ENCODE measurements at regions not wholly inside any gene's neighbourhood (a gene's known extent, or its start where the extent isn't known, plus 50 kb on each side); places are given as distances from the start of the nearest gene placed in this dataset.

DNA sequence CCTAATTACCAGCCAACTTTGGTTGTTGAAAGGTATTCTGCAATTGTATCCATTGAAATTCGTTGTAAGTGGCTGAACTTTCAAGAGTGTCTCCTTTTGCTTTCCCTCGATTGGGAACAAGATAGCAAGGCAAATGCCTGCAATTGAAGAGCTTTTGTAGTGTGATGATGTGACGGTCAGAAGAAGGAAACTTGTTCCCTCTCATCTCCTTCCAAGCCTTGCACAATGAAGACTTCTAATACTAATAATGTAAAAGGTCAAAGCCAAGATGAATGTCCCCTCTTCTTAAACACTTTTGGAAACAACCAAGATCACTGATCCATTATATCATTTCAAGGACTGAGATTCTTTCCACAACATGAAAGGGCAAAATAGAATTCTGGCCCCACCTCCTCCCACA, 101.9 kb upstream of the LMCD1 start:
- TF ChIP-seq POLR2A (IDR thresholded peaks at IDR 0.05) (no peak), CTCF (IDR thresholded peaks at IDR 0.05) (no peak)
- H3K27ac ChIP-seq, result no peak overlapping the region
- H3K9me3 ChIP-seq, result no peaks in the 10 kb centered on the region
- 73 to 75% methylated on average over 2 to 3 of the region's 3 CpGs for WGBS, 2 donors
- intact Hi-C loops (cut with DNase I), result no loop called here
- H3K27me3 ChIP-seq, result no peaks in the 10 kb centered on the region
- no peaks in the 10 kb centered on the region for H3K4me1 ChIP-seq
- no peak overlapping the region for H3K4me3 ChIP-seq
- H3K36me3 ChIP-seq, result no peaks in the 10 kb centered on the region
- no peak for DNase-seq

DNA sequence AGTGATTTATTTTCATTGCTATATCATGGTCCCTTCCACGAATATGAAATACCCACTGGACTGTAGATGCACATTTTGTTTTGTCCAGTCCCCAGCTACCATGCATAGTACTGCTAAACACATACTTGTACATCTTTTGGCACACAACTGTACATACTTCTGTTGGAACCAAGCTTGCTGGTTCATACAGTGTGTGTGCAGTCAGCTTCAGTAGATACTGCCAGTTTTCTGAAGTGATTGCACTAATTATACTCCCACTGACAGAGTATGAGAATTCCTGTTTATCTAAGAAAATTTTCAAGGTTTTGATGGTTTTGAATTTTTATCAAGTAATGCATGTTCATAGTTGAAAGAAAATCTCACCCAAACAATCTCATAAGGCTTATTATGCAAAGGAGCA, 100.7 kb upstream of the LMCD1 start:
- no peak for DNase-seq
- Histone ChIP-seq H3K27me3 (no peaks in the 10 kb centered on the region), H3K4me1 (no peaks in the 10 kb centered on the region), H3K36me3 (no peaks in the 10 kb centered on the region), H3K9me3 (no peaks in the 10 kb centered on the region), H3K27ac (no peak overlapping the region), H3K4me3 (no peak overlapping the region)
- WGBS, 2 donors, result 36 to 52% methylated on average over 1 of the region's 1 CpG
- intact Hi-C loops (cut with DNase I), result no loop called here
- no peak for TF ChIP-seq CTCF (IDR thresholded peaks at IDR 0.05)
- no peak for TF ChIP-seq POLR2A (IDR thresholded peaks at IDR 0.05)

GRCh38 chr3:8403996-8404395, 97.6 kb upstream of the LMCD1 start:
- H3K27me3 ChIP-seq, result no peaks in the 10 kb centered on the region
- no peak overlapping the region for H3K27ac ChIP-seq
- H3K9me3 ChIP-seq, result peaks cover 0 to 9% (median 0%) of the 10 kb centered on the region in 3 donors
- intact Hi-C loops (cut with DNase I), result no loop called here
- no peaks in the 10 kb centered on the region for H3K36me3 ChIP-seq
- DNase-seq, result no peak
- no peak overlapping the region for H3K4me3 ChIP-seq
- H3K4me1 ChIP-seq, result no peaks in the 10 kb centered on the region
- TF ChIP-seq POLR2A (IDR thresholded peaks at IDR 0.05), result no peak
- TF ChIP-seq CTCF (IDR thresholded peaks at IDR 0.05), result no peak
- 83 to 87% methylated on average over 1 of the region's 1 CpG for WGBS, 2 donors

DNA sequence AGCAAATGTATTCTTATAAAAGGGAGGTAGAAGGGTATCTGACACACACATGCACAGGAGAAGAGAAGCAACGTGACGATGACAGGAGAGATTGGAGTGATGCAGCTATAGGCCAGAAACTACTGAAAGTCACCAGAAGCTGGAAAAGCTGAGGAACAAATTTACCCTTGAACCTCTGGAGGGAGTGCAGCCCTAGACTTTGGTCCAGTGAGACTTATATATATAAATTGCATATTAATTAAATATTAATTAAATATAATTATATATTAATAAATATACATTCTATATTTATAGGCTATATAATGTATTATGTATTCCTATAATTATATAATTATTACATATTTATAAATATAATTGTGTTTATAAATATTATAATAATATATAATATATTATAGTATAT, 96.5 kb upstream of the LMCD1 start:
- Histone ChIP-seq H3K9me3 (peaks cover 0 to 9% (median 0%) of the 10 kb centered on the region in 3 donors), H3K4me3 (no peak overlapping the region), H3K27ac (no peak overlapping the region), H3K27me3 (no peaks in the 10 kb centered on the region), H3K36me3 (no peaks in the 10 kb centered on the region), H3K4me1 (no peaks in the 10 kb centered on the region)
- intact Hi-C loops (cut with DNase I), result no loop called here
- WGBS, 2 donors, result 90 to 91% methylated on average over 2 of the region's 2 CpGs
- DNase-seq, result no peak
- TF ChIP-seq POLR2A (IDR thresholded peaks at IDR 0.05), result no peak
- no peak for TF ChIP-seq CTCF (IDR thresholded peaks at IDR 0.05)

DNA sequence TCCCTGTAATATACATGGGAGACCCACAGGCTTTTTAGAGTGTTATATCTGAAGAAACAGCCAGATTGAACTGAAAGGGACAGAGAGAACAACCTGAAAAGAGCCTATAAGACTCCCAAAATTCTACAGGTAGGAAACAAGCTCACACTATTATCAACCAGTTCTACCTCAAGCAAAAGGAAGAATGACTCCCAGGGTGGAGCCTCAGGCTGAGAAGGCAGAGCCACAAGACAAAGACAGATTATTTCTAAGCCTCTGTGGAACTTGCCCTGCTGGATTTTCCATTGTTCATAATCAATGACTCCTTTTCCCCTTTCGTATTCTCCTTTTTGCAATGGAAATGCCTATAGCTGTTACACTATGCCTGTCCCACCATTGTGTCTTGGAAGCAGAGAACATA, 95.1 kb upstream of the LMCD1 start:
- Histone ChIP-seq H3K4me1 (no peaks in the 10 kb centered on the region), H3K9me3 (peaks cover 0 to 9% (median 0%) of the 10 kb centered on the region in 3 donors), H3K27me3 (no peaks in the 10 kb centered on the region), H3K27ac (peak overlapping the region in 1 of 4 donors; percentile 40), H3K4me3 (no peak overlapping the region), H3K36me3 (no peaks in the 10 kb centered on the region)
- no peak for DNase-seq
- WGBS, 2 donors, result 42 to 64% methylated on average over 1 of the region's 1 CpG
- TF ChIP-seq CTCF (IDR thresholded peaks at IDR 0.05), result no peak
- no peak for TF ChIP-seq POLR2A (IDR thresholded peaks at IDR 0.05)
- intact Hi-C loops (cut with DNase I), result no loop called here
